ENCODE measurements at regions not wholly inside any gene's neighbourhood (a gene's known extent, or its start where the extent isn't known, plus 50 kb on each side); places are given as distances from the start of the nearest gene placed in this dataset.

GRCh38 chr20:62539198-62540045, 63.6 kb upstream of the GATA5 start:
- no peak for DNase-seq (ENCODE audit: low spot score)
- H3K27me3 Mint-ChIP-seq (ENCODE audit: low read depth): no peaks in the 10 kb centered on the region
- no peaks in the 10 kb centered on the region for H3K9me3 Mint-ChIP-seq
- no peak overlapping the region for H3K4me3 Mint-ChIP-seq
- no peaks in the 10 kb centered on the region for H3K4me1 Mint-ChIP-seq (ENCODE audit: low read depth)
- no peak overlapping the region for H3K27ac Mint-ChIP-seq
- H3K36me3 Mint-ChIP-seq (ENCODE audit: low read depth): no peaks in the 10 kb centered on the region

GRCh38 chr20:62540504-62540903, 64.7 kb upstream of the GATA5 start:
- Mint-ChIP-seq H3K27me3 (ENCODE audit: low read depth) (no peaks in the 10 kb centered on the region), H3K4me3 (no peak overlapping the region), H3K4me1 (ENCODE audit: low read depth) (no peaks in the 10 kb centered on the region), H3K9me3 (no peaks in the 10 kb centered on the region), H3K27ac (no peak overlapping the region), H3K36me3 (ENCODE audit: low read depth) (no peaks in the 10 kb centered on the region)
- DNase-seq (ENCODE audit: low spot score): no peak

GRCh38 chr20:62542862-62543261, 67.1 kb upstream of the GATA5 start:
- Mint-ChIP-seq H3K4me1 (ENCODE audit: low read depth) (no peaks in the 10 kb centered on the region), H3K27me3 (ENCODE audit: low read depth) (no peaks in the 10 kb centered on the region), H3K36me3 (ENCODE audit: low read depth) (no peaks in the 10 kb centered on the region), H3K27ac (no peak overlapping the region), H3K4me3 (no peak overlapping the region), H3K9me3 (no peaks in the 10 kb centered on the region)
- DNase-seq (ENCODE audit: low spot score): no peak

- Mint-ChIP-seq H3K4me1 (ENCODE audit: low read depth) (peaks cover under 1% of the 10 kb centered on the region), H3K36me3 (ENCODE audit: low read depth) (no peaks in the 10 kb centered on the region), H3K27ac (no peak overlapping the region), H3K9me3 (no peaks in the 10 kb centered on the region), H3K27me3 (ENCODE audit: low read depth) (peaks cover 6% of the 10 kb centered on the region), H3K4me3 (no peak overlapping the region)
- DNase-seq (ENCODE audit: low spot score): no peak
Observed at GRCh38 chr20:62543470-62544302, 67.9 kb upstream of the GATA5 start.

GRCh38 chr20:62544505-62545055, 68.8 kb upstream of the GATA5 start:
- Mint-ChIP-seq H3K4me3 (no peak overlapping the region), H3K27ac (no peak overlapping the region), H3K27me3 (ENCODE audit: low read depth) (peaks cover 12% of the 10 kb centered on the region), H3K36me3 (ENCODE audit: low read depth) (no peaks in the 10 kb centered on the region), H3K4me1 (ENCODE audit: low read depth) (peaks cover 2% of the 10 kb centered on the region), H3K9me3 (no peaks in the 10 kb centered on the region)
- DNase-seq (ENCODE audit: low spot score): no peak

- DNase-seq (ENCODE audit: low spot score): no peak
- Mint-ChIP-seq H3K27me3 (ENCODE audit: low read depth) (peaks cover 15% of the 10 kb centered on the region), H3K9me3 (no peaks in the 10 kb centered on the region), H3K36me3 (ENCODE audit: low read depth) (no peaks in the 10 kb centered on the region), H3K4me3 (no peak overlapping the region), H3K27ac (no peak overlapping the region), H3K4me1 (ENCODE audit: low read depth) (peaks cover 2% of the 10 kb centered on the region)
Observed at GRCh38 chr20:62545271-62545670, 69.5 kb upstream of the GATA5 start.

- no peak for DNase-seq (ENCODE audit: low spot score)
- peaks cover 5% of the 10 kb centered on the region for H3K4me1 Mint-ChIP-seq (ENCODE audit: low read depth)
- H3K9me3 Mint-ChIP-seq: no peaks in the 10 kb centered on the region
- H3K27ac Mint-ChIP-seq: no peak overlapping the region
- H3K4me3 Mint-ChIP-seq: no peak overlapping the region
- no peaks in the 10 kb centered on the region for H3K36me3 Mint-ChIP-seq (ENCODE audit: low read depth)
- H3K27me3 Mint-ChIP-seq (ENCODE audit: low read depth): peaks cover 19% of the 10 kb centered on the region
Observed at GRCh38 chr20:62545901-62546525, 70.2 kb upstream of the GATA5 start.

- no peaks in the 10 kb centered on the region for H3K9me3 Mint-ChIP-seq
- no peak overlapping the region for H3K27ac Mint-ChIP-seq
Observed at GRCh38 chr20:62546606-62547005, 70.8 kb upstream of the GATA5 start.

GRCh38 chr20:62547364-62547763, 71.6 kb upstream of the GATA5 start:
- Mint-ChIP-seq H3K4me1 (ENCODE audit: low read depth) (peaks cover 5% of the 10 kb centered on the region), H3K27ac (no peak overlapping the region), H3K9me3 (no peaks in the 10 kb centered on the region), H3K27me3 (ENCODE audit: low read depth) (peaks cover 28% of the 10 kb centered on the region), H3K4me3 (no peak overlapping the region), H3K36me3 (ENCODE audit: low read depth) (no peaks in the 10 kb centered on the region)
- no peak for DNase-seq (ENCODE audit: low spot score)

More at GRCh38 chr20:62546606-62547005, 70.8 kb upstream of the GATA5 start:
- Mint-ChIP-seq H3K36me3 (ENCODE audit: low read depth) (no peaks in the 10 kb centered on the region), H3K4me3 (no peak overlapping the region), H3K27me3 (ENCODE audit: low read depth) (peaks cover 23% of the 10 kb centered on the region), H3K4me1 (ENCODE audit: low read depth) (peaks cover 5% of the 10 kb centered on the region)
- DNase-seq (ENCODE audit: low spot score): no peak

- no peak for DNase-seq (ENCODE audit: low spot score)
- Mint-ChIP-seq H3K36me3 (ENCODE audit: low read depth) (no peaks in the 10 kb centered on the region), H3K9me3 (no peaks in the 10 kb centered on the region), H3K27me3 (ENCODE audit: low read depth) (peaks cover 33% of the 10 kb centered on the region), H3K4me1 (ENCODE audit: low read depth) (peaks cover 5% of the 10 kb centered on the region), H3K4me3 (no peak overlapping the region), H3K27ac (no peak overlapping the region)
Observed at GRCh38 chr20:62548471-62548870, 72.7 kb upstream of the GATA5 start.

GRCh38 chr20:62549029-62549428, 73.2 kb upstream of the GATA5 start:
- H3K27ac Mint-ChIP-seq: no peak overlapping the region
- no peak for DNase-seq (ENCODE audit: low spot score)
- H3K4me3 Mint-ChIP-seq: no peak overlapping the region
- H3K4me1 Mint-ChIP-seq (ENCODE audit: low read depth): peaks cover 5% of the 10 kb centered on the region
- no peaks in the 10 kb centered on the region for H3K9me3 Mint-ChIP-seq
- H3K27me3 Mint-ChIP-seq (ENCODE audit: low read depth): peaks cover 38% of the 10 kb centered on the region
- no peaks in the 10 kb centered on the region for H3K36me3 Mint-ChIP-seq (ENCODE audit: low read depth)

GRCh38 chr20:62549499-62550086, 73.8 kb upstream of the GATA5 start:
- DNase-seq (ENCODE audit: low spot score): no peak
- H3K9me3 Mint-ChIP-seq: no peaks in the 10 kb centered on the region
- no peak overlapping the region for H3K27ac Mint-ChIP-seq
- no peak overlapping the region for H3K4me3 Mint-ChIP-seq
- H3K4me1 Mint-ChIP-seq (ENCODE audit: low read depth): peaks cover 5% of the 10 kb centered on the region
- peaks cover 38% of the 10 kb centered on the region for H3K27me3 Mint-ChIP-seq (ENCODE audit: low read depth)
- H3K36me3 Mint-ChIP-seq (ENCODE audit: low read depth): no peaks in the 10 kb centered on the region

GRCh38 chr20:62550087-62550632, 74.4 kb upstream of the GATA5 start:
- H3K27ac Mint-ChIP-seq: no peak overlapping the region
- no peaks in the 10 kb centered on the region for H3K36me3 Mint-ChIP-seq (ENCODE audit: low read depth)
- H3K9me3 Mint-ChIP-seq: no peaks in the 10 kb centered on the region
- H3K4me3 Mint-ChIP-seq: no peak overlapping the region
- no peak for DNase-seq (ENCODE audit: low spot score)
- H3K4me1 Mint-ChIP-seq (ENCODE audit: low read depth): peaks cover 5% of the 10 kb centered on the region
- peaks cover 38% of the 10 kb centered on the region for H3K27me3 Mint-ChIP-seq (ENCODE audit: low read depth)

All from T-helper 2 cell treated with Interferon-gamma antibody and Interleukin-4, amounts not matched to agents 5 μg/mL and 100 μg/mL, for 36 hours (primary cell).